Smooth muscle cell of the brain vasculature (primary cell): ENCODE measurements at regions not wholly inside any gene's neighbourhood (a gene's known extent, or its start where the extent isn't known, plus 50 kb on each side); places are given as distances from the start of the nearest gene placed in this dataset.
"Not testable (repeated sequence)": the region's sequence is repeated elsewhere in the genome, so short reads cannot be mapped to it uniquely, and the experiment has no call there.

Experiments used
- DNase-seq: peaks from one replicate; pipeline ENCODE4 v3.0.0-alpha.2; 2012; ENCODE audit warnings: low read depth, low spot score

- no peak for DNase-seq
These were observed 156.3 kb upstream of the MVB12B start for GRCh38 chr9:126170286-126170823.

- no peak for DNase-seq
These were observed 155.0 kb upstream of the MVB12B start for GRCh38 chr9:126171641-126172040.

GRCh38 chr9:126173401-126173800 is 153.2 kb upstream of the MVB12B start:
- no peak for DNase-seq

- DNase-seq, result no peak
These were observed 152.7 kb upstream of the MVB12B start for GRCh38 chr9:126173929-126174328.

GRCh38 chr9:126183266-126183665 is 143.4 kb upstream of the MVB12B start:
- DNase-seq, result no peak

GRCh38 chr9:126190994-126191393 is 135.6 kb upstream of the MVB12B start:
- DNase-seq, result not testable (repeated sequence)

- no peak for DNase-seq
These were observed 127.8 kb upstream of the MVB12B start for GRCh38 chr9:126198854-126199253.

GRCh38 chr9:126203313-126203712 is 123.3 kb upstream of the MVB12B start:
- DNase-seq, result no peak

- DNase-seq, result no peak
These were observed 122.4 kb upstream of the MVB12B start for GRCh38 chr9:126204197-126204596.

GRCh38 chr9:126204708-126205225 is 121.9 kb upstream of the MVB12B start:
- DNase-seq, result no peak

- no peak for DNase-seq
These were observed 121.4 kb upstream of the MVB12B start for GRCh38 chr9:126205265-126205664.

GRCh38 chr9:126205845-126206498 is 120.7 kb upstream of the MVB12B start:
- no peak for DNase-seq

GRCh38 chr9:126207256-126207655 is 119.4 kb upstream of the MVB12B start:
- DNase-seq, result no peak

- DNase-seq, result no peak
These were observed 118.3 kb upstream of the MVB12B start for GRCh38 chr9:126208216-126208758.

GRCh38 chr9:126211441-126212074 is 115.1 kb upstream of the MVB12B start:
- no peak for DNase-seq

GRCh38 chr9:126215486-126215885 is 111.1 kb upstream of the MVB12B start:
- no peak for DNase-seq

GRCh38 chr9:126216826-126217225 is 109.8 kb upstream of the MVB12B start:
- no peak for DNase-seq

- DNase-seq, result no peak
These were observed 109.4 kb upstream of the MVB12B start for GRCh38 chr9:126217250-126217653.

- no peak for DNase-seq
These were observed 108.8 kb upstream of the MVB12B start for GRCh38 chr9:126217797-126218196.

GRCh38 chr9:126218359-126219125 is 108.1 kb upstream of the MVB12B start:
- no peak for DNase-seq

- DNase-seq, result no peak
These were observed 107.5 kb upstream of the MVB12B start for GRCh38 chr9:126219166-126219565.

- DNase-seq, result no peak
These were observed 107.0 kb upstream of the MVB12B start for GRCh38 chr9:126219648-126220063.
